HCT116 (cell line): ENCODE measurements at regions not wholly inside any gene's neighbourhood (a gene's known extent, or its start where the extent isn't known, plus 50 kb on each side); places are given as distances from the start of the nearest gene placed in this dataset.
A peak's percentile ranks its signal among the peaks of the same experiment; 100 is the strongest.

ENCODE experiments used
- CEBPB ChIP-seq: IDR thresholded peaks from 2 replicates; pipeline ENCODE4 v1.6.1; 2012; ENCODE audit warnings: low read depth
- ELF1 ChIP-seq: IDR thresholded peaks from 2 replicates; pipeline ENCODE4 v1.6.1; 2012; ENCODE audit warnings: low read depth, borderline replicate concordance
- EZH2 ChIP-seq: fragments of 200-600 bp; sonication (generic); IDR thresholded peaks from 2 replicates; pipeline ENCODE4 v1.6.1; 2017; ENCODE audit warnings: antibody characterized with exemption, mixed run types
- EZH2phosphoT487 ChIP-seq: fragments of 200-600 bp; IDR thresholded peaks from 2 replicates; pipeline ENCODE4 v1.6.1; 2018; ENCODE audit warnings: antibody characterized with exemption, borderline replicate concordance
- JUND ChIP-seq: IDR thresholded peaks from 2 replicates; pipeline ENCODE4 v1.6.1; 2012
- MAX ChIP-seq: IDR thresholded peaks from 2 replicates; pipeline ENCODE4 v1.6.1; 2012
- POLR2A ChIP-seq: IDR thresholded peaks from 2 replicates; pipeline ENCODE4 v1.7.0; 2011; ENCODE audit warnings: borderline replicate concordance; ENCODE audit not compliant: insufficient read depth, insufficient read length; ENCODE audit errors: extremely low read depth
- POLR2AphosphoS5 ChIP-seq: IDR thresholded peaks from 2 replicates; pipeline ENCODE4 v1.6.1; 2011; ENCODE audit warnings: mild to moderate bottlenecking, low read depth, low read length, moderate library complexity
- SRF ChIP-seq: IDR thresholded peaks from 2 replicates; pipeline ENCODE4 v1.6.1; 2012; ENCODE audit warnings: low read depth
- TCF7L2 ChIP-seq: IDR thresholded peaks from 2 replicates; pipeline ENCODE4 v1.7.0; 2011; ENCODE audit warnings: borderline replicate concordance, inconsistent platforms; ENCODE audit not compliant: insufficient read depth, insufficient read length; ENCODE audit errors: extremely low read depth
- YY1 ChIP-seq: IDR thresholded peaks from 2 replicates; pipeline ENCODE4 v1.6.1; 2011; ENCODE audit warnings: low read length, low read depth, moderate library complexity, mild to moderate bottlenecking; ENCODE audit not compliant: insufficient replicate concordance; ENCODE audit errors: extremely low read depth
- ZBTB33 ChIP-seq: IDR thresholded peaks from 2 replicates; pipeline ENCODE4 v1.6.1; 2011; ENCODE audit warnings: mild to moderate bottlenecking, low read length, moderate library complexity; ENCODE audit not compliant: insufficient replicate concordance; ENCODE audit errors: extremely low read depth
- TF ChIP-seq, protein P1 (sequence below), 3 experiments: fragments of 200-600 bp in 1 of 3; sonication (generic) in 1 of 3; IDR thresholded peaks in 2 of 3; conservative IDR thresholded peaks in 1 of 3; 2 replicates each; pipeline ENCODE4 v1.5.1; 2012 to 2017; ENCODE audit warnings: low read depth in 2 of 3, low read length in 2 of 3, antibody characterized with exemption in 1 of 3, borderline replicate concordance in 1 of 3, control low read depth in 1 of 3, mild to moderate bottlenecking in 1 of 3, mixed read lengths in 1 of 3, mixed run types in 1 of 3, moderate library complexity in 1 of 3; ENCODE audit not compliant: insufficient read depth in 1 of 3

DNA sequence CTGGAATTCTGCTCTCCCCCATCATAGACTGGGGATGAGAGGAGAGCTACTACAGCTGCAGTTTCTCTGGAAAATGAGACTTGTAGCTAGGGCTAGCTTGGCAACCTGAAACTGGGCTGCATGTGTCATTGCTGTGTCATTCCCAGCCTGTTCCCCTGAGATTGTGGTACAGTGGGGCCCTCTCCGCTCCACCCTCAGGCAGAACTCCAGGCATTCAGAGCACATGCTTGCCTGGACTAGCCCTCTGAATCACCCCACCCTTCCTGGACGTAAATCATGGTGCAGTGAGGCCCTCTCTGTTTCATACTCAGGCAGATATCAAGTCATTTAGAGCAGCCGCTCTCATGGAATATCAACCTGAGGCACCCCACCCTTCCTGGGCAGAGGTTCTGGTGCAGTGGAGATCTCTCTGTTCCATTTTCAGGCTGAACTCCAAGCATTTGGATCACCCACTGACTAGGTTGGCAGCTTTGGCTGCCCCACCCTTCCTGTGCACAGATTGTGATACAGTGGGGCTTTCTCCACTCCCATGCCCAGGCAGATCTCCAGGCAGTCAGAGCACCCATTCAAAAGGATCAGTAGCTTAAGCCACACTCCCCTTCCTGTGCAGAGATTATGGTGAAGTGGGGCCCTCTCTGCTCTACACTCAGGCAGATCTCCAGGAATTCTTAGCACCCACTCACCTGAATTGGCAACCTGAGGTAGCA lies 274.4 kb downstream of the C11orf87 start:
- TF ChIP-seq POLR2AphosphoS5 = no peak
- TF ChIP-seq, protein P1, sequence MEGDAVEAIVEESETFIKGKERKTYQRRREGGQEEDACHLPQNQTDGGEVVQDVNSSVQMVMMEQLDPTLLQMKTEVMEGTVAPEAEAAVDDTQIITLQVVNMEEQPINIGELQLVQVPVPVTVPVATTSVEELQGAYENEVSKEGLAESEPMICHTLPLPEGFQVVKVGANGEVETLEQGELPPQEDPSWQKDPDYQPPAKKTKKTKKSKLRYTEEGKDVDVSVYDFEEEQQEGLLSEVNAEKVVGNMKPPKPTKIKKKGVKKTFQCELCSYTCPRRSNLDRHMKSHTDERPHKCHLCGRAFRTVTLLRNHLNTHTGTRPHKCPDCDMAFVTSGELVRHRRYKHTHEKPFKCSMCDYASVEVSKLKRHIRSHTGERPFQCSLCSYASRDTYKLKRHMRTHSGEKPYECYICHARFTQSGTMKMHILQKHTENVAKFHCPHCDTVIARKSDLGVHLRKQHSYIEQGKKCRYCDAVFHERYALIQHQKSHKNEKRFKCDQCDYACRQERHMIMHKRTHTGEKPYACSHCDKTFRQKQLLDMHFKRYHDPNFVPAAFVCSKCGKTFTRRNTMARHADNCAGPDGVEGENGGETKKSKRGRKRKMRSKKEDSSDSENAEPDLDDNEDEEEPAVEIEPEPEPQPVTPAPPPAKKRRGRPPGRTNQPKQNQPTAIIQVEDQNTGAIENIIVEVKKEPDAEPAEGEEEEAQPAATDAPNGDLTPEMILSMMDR (IDR thresholded peaks at IDR 0.05 in 2 of 3, conservative IDR thresholded peaks at IDR 0.05 in 1 of 3; ENCODE audit: borderline replicate concordance in 1 of 3, insufficient read depth in 1 of 3, low read depth in 2 of 3, low read length in 2 of 3) = no peak
- TF ChIP-seq POLR2A = no peak
- no peak for TF ChIP-seq ZBTB33
- no peak for TF ChIP-seq EZH2phosphoT487
- TF ChIP-seq SRF = no peak
- TF ChIP-seq EZH2 = no peak
- TF ChIP-seq ELF1 = no peak
- TF ChIP-seq MAX = peak; percentile 65
- TF ChIP-seq CEBPB = no peak
- peak; percentile 32; the same call in 1 of the 2 replicates for TF ChIP-seq JUND
- no peak for TF ChIP-seq YY1
- TF ChIP-seq TCF7L2 = no peak
